ENCODE measurements at regions not wholly inside any gene's neighbourhood (a gene's known extent, or its start where the extent isn't known, plus 50 kb on each side); places are given as distances from the start of the nearest gene placed in this dataset.

DNA sequence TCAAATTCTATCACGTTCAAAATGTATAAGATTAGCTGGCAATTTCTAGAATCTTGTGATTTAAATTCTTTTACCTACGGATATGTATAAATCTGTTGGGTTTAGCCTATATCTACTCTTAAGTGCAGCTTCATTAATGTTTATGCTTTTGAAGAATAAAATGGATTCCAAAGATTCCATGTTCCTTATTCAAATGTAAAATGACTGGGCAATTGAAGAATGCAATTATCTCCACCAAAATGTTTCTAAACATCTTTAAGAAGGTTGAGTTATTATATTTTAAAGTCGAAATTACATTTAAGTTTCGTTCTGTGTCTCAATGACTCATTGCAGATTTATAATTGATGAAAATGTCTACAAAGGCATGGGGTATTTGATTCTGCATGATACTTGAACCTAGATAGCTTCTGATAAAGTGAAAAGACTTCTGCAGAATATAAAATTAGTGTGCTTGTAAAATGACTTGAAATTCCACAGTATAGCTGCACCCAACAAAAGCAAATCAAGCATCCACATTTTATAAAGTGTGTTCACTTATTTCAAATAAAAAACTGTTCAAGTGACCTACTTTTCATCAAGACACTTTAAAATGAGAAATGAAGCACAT lies 697.0 kb upstream of the PCDH15 start:
- ChIA-PET RAD21 (ENCODE audit: unreplicated experiment) (no interaction called here), POLR2A (no interaction called here), CTCF (no interaction called here), SMC1A (ENCODE audit: uncharacterized antibody, unreplicated experiment) (no interaction called here)
- 4% methylated on average over 4 of the region's 4 CpGs for WGBS (ENCODE audit: insufficient coverage, insufficient replicate concordance, low lambda C conversion rate, missing lambda C conversion rate)
- no peaks in the 10 kb centered on the region for H3K36me3 ChIP-seq (ENCODE audit: control insufficient read depth in 2 of 2, insufficient read depth in 2 of 2, low read length in 1 of 2)
- no peak for TF ChIP-seq NR2F1 (conservative IDR thresholded peaks at IDR 0.05)
- TF ChIP-seq BMI1 (IDR thresholded peaks at IDR 0.05; ENCODE audit: borderline replicate concordance), result no peak
- TF ChIP-seq, protein P1, sequence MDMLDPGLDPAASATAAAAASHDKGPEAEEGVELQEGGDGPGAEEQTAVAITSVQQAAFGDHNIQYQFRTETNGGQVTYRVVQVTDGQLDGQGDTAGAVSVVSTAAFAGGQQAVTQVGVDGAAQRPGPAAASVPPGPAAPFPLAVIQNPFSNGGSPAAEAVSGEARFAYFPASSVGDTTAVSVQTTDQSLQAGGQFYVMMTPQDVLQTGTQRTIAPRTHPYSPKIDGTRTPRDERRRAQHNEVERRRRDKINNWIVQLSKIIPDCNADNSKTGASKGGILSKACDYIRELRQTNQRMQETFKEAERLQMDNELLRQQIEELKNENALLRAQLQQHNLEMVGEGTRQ (IDR thresholded peaks at IDR 0.05; ENCODE audit: borderline replicate concordance, low read depth, low read length), result no peak
- no peak for TF ChIP-seq YY1 (IDR thresholded peaks at IDR 0.05; ENCODE audit: low read depth, low read length)
- no peak for TF ChIP-seq ASH2L (IDR thresholded peaks at IDR 0.05; ENCODE audit: borderline replicate concordance, low read depth)
- no peak for TF ChIP-seq NBN (IDR thresholded peaks at IDR 0.05)
- TF ChIP-seq, protein P2, sequence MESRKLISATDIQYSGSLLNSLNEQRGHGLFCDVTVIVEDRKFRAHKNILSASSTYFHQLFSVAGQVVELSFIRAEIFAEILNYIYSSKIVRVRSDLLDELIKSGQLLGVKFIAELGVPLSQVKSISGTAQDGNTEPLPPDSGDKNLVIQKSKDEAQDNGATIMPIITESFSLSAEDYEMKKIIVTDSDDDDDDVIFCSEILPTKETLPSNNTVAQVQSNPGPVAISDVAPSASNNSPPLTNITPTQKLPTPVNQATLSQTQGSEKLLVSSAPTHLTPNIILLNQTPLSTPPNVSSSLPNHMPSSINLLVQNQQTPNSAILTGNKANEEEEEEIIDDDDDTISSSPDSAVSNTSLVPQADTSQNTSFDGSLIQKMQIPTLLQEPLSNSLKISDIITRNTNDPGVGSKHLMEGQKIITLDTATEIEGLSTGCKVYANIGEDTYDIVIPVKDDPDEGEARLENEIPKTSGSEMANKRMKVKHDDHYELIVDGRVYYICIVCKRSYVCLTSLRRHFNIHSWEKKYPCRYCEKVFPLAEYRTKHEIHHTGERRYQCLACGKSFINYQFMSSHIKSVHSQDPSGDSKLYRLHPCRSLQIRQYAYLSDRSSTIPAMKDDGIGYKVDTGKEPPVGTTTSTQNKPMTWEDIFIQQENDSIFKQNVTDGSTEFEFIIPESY (IDR thresholded peaks at IDR 0.05), result no peak
- TF ChIP-seq NR2C2 (IDR thresholded peaks at IDR 0.05; ENCODE audit: borderline replicate concordance, control insufficient read depth, insufficient read length, low read depth), result no peak
- no peak for TF ChIP-seq RFX5 (IDR thresholded peaks at IDR 0.05; ENCODE audit: low read depth, low read length)
- TF ChIP-seq, protein P3, sequence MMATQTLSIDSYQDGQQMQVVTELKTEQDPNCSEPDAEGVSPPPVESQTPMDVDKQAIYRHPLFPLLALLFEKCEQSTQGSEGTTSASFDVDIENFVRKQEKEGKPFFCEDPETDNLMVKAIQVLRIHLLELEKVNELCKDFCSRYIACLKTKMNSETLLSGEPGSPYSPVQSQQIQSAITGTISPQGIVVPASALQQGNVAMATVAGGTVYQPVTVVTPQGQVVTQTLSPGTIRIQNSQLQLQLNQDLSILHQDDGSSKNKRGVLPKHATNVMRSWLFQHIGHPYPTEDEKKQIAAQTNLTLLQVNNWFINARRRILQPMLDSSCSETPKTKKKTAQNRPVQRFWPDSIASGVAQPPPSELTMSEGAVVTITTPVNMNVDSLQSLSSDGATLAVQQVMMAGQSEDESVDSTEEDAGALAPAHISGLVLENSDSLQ (IDR thresholded peaks at IDR 0.05), result no peak
- no peak for TF ChIP-seq ZNF207 (IDR thresholded peaks at IDR 0.05; ENCODE audit: borderline replicate concordance)
- TF ChIP-seq, protein P4, sequence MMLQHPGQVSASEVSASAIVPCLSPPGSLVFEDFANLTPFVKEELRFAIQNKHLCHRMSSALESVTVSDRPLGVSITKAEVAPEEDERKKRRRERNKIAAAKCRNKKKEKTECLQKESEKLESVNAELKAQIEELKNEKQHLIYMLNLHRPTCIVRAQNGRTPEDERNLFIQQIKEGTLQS (IDR thresholded peaks at IDR 0.05; ENCODE audit: borderline replicate concordance, extremely low read depth, low read depth, low read length), result no peak
- no peak for TF ChIP-seq CHD2 (IDR thresholded peaks at IDR 0.05; ENCODE audit: borderline replicate concordance, low read depth, low read length)
- no peak for TF ChIP-seq HDGF (IDR thresholded peaks at IDR 0.05)
- no peak for TF ChIP-seq MXI1 (IDR thresholded peaks at IDR 0.05; ENCODE audit: low read depth, low read length)
- TF ChIP-seq, protein P5, sequence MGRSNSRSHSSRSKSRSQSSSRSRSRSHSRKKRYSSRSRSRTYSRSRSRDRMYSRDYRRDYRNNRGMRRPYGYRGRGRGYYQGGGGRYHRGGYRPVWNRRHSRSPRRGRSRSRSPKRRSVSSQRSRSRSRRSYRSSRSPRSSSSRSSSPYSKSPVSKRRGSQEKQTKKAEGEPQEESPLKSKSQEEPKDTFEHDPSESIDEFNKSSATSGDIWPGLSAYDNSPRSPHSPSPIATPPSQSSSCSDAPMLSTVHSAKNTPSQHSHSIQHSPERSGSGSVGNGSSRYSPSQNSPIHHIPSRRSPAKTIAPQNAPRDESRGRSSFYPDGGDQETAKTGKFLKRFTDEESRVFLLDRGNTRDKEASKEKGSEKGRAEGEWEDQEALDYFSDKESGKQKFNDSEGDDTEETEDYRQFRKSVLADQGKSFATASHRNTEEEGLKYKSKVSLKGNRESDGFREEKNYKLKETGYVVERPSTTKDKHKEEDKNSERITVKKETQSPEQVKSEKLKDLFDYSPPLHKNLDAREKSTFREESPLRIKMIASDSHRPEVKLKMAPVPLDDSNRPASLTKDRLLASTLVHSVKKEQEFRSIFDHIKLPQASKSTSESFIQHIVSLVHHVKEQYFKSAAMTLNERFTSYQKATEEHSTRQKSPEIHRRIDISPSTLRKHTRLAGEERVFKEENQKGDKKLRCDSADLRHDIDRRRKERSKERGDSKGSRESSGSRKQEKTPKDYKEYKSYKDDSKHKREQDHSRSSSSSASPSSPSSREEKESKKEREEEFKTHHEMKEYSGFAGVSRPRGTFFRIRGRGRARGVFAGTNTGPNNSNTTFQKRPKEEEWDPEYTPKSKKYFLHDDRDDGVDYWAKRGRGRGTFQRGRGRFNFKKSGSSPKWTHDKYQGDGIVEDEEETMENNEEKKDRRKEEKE (IDR thresholded peaks at IDR 0.05), result no peak
- no peak for TF ChIP-seq FOXM1 (IDR thresholded peaks at IDR 0.05; ENCODE audit: low read depth, low read length)
- no peak for TF ChIP-seq FOS (IDR thresholded peaks at IDR 0.05; ENCODE audit: borderline replicate concordance, extremely low read depth, insufficient read length)
- intact Hi-C loops (cut with micrococcal nuclease; ENCODE audit: unreplicated experiment) (no loop called here), in situ Hi-C loops (cut with MboI) (loop anchor here (10.0 kb wide), 1 partner anchor 403 kb away; no protein-coding TSS in a partner anchor)
- no peak overlapping the region for H2AFZ ChIP-seq (ENCODE audit: control insufficient read depth, low read depth, low read length)
- FAIRE-seq (no peak), DNase-seq (ENCODE audit: low read depth, low spot score) (no peak), ATAC-seq (no peak)
- H3K4me2 ChIP-seq (ENCODE audit: control insufficient read depth, insufficient read depth), result no peak overlapping the region
- no peak overlapping the region for H3K4me3 ChIP-seq
- BruUV-seq (replicated peaks), result no TSS peak
- H3K4me1 ChIP-seq (ENCODE audit: control insufficient read depth, insufficient read depth, low read length), result no peaks in the 10 kb centered on the region
- no peak overlapping the region for H3K9ac ChIP-seq (ENCODE audit: control insufficient read depth, insufficient read depth, low read length)
- H3K79me2 ChIP-seq (ENCODE audit: control insufficient read depth, insufficient read depth, low read length), result no peaks in the 10 kb centered on the region
- no peak overlapping the region for H3K27ac ChIP-seq (ENCODE audit: control insufficient read depth, insufficient read depth)
- no peaks in the 10 kb centered on the region for H3K27me3 ChIP-seq (replicated peaks in 1 of 2; ENCODE audit: control insufficient read depth in 2 of 2, insufficient read depth in 2 of 2, low read length in 1 of 2)
- no peaks in the 10 kb centered on the region for H4K20me1 ChIP-seq (ENCODE audit: control insufficient read depth, insufficient read depth)
- H3K9me3 ChIP-seq (replicated peaks; ENCODE audit: control insufficient read depth, insufficient read depth, low read length), result no peaks in the 10 kb centered on the region
